OCI-LY7 (cell line): ENCODE measurements at regions not wholly inside any gene's neighbourhood (a gene's known extent, or its start where the extent isn't known, plus 50 kb on each side); places are given as distances from the start of the nearest gene placed in this dataset.

ENCODE experiments used
- BruUV-seq: library from RNA; stranded (reverse); fragments of 400-500 nt; replicated peaks from 2 replicates; lab custom pipeline; 2021; lab: Mats Ljungman, UMichigan
- CTCF ChIA-PET: fragments of 300-600 bp; sonication (Branson Sonifier 250); formaldehyde crosslinking; loops from one replicate; lab custom pipeline; 2022; ENCODE audit warnings: antibody characterized with exemption; ENCODE audit not compliant: unreplicated experiment; lab: Charles Lee
- POLR2A ChIA-PET: fragments of 300-600 bp; sonication (Branson Sonifier 250); formaldehyde crosslinking; loops from one replicate; lab custom pipeline; 2022; ENCODE audit warnings: antibody characterized with exemption; lab: Charles Lee
- DNase-seq: peaks from one replicate; pipeline ENCODE4 v3.0.0-alpha.2; 2015; ENCODE audit warnings: low spot score
- H2AFZ ChIP-seq: fragments of 200-600 bp; sonication (generic), shearing (Covaris generic); 2 replicates; pipeline ENCODE4 v1.6.1; 2014; ENCODE audit warnings: mild to moderate bottlenecking, antibody characterized with exemption, low read length, moderate library complexity
- H3K27ac ChIP-seq: fragments of 200-600 bp; sonication (generic); 2 replicates; pipeline ENCODE4 v1.5.1; 2014; ENCODE audit warnings: mixed run types, low read depth, mild to moderate bottlenecking, moderate library complexity, low read length, inconsistent platforms; ENCODE audit not compliant: poor library complexity, severe bottlenecking
- H3K36me3 ChIP-seq: fragments of 200-600 bp; sonication (generic); 2 replicates; pipeline ENCODE4 v1.6.1; 2014; ENCODE audit warnings: mild to moderate bottlenecking, antibody characterized with exemption, low read length, moderate library complexity, mixed read lengths; ENCODE audit not compliant: insufficient read depth
- H3K4me1 ChIP-seq: fragments of 200-600 bp; sonication (generic); 2 replicates; pipeline ENCODE4 v1.5.1; 2014; ENCODE audit warnings: mild to moderate bottlenecking, low read length; ENCODE audit not compliant: insufficient read depth, poor library complexity, severe bottlenecking
- H3K4me2 ChIP-seq: fragments of 200-600 bp; sonication (generic); 2 replicates; pipeline ENCODE4 v1.6.1; 2014; ENCODE audit warnings: mild to moderate bottlenecking, low read length
- H3K4me3 ChIP-seq: fragments of 200-600 bp; sonication (generic); 2 replicates; pipeline ENCODE4 v1.5.1; 2014; ENCODE audit warnings: mild to moderate bottlenecking, low read depth, low read length; ENCODE audit not compliant: poor library complexity, severe bottlenecking
- H3K79me2 ChIP-seq: fragments of 200-600 bp; sonication (generic); 2 replicates; pipeline ENCODE4 v1.6.1; 2016; ENCODE audit warnings: low read depth, mild to moderate bottlenecking, low read length, moderate library complexity, mixed read lengths; ENCODE audit not compliant: insufficient read depth
- H3K9me2 ChIP-seq: fragments of 200-600 bp; sonication (generic); 2 replicates; pipeline ENCODE4 v1.6.1; 2016; ENCODE audit warnings: mild to moderate bottlenecking, low read length, mixed read lengths; ENCODE audit not compliant: insufficient read depth
- H3K9me3 ChIP-seq: fragments of 200-600 bp; sonication (generic); 2 replicates; pipeline ENCODE4 v1.6.1; 2014; ENCODE audit warnings: mild to moderate bottlenecking, mixed run types, low read length, mixed read lengths
- H4K20me1 ChIP-seq: fragments of 200-600 bp; sonication (generic); 2 replicates; pipeline ENCODE4 v1.6.1; 2014; ENCODE audit warnings: mild to moderate bottlenecking, antibody characterized with exemption, low read length, moderate library complexity, mixed read lengths; ENCODE audit not compliant: insufficient read depth
- EZH2phosphoT487 ChIP-seq: fragments of 200-600 bp; sonication (generic); IDR thresholded peaks from 2 replicates; pipeline ENCODE4 v1.6.1; 2018; ENCODE audit warnings: low read depth, borderline replicate concordance, mild to moderate bottlenecking, mixed run types, antibody characterized with exemption, low read length, moderate library complexity, mixed read lengths
- intact Hi-C: fragments of 100-400 bp; cut with micrococcal nuclease; formaldehyde crosslinking; loops from one replicate; pipeline ENCODE4 v1.10.0; 2022; ENCODE audit not compliant: unreplicated experiment
- TF ChIP-seq, protein P1 (sequence below): fragments of 200-600 bp; sonication (generic); conservative IDR thresholded peaks from 2 replicates; pipeline ENCODE4 v1.5.1; 2014; ENCODE audit warnings: mild to moderate bottlenecking, antibody characterized with exemption, low read length, moderate library complexity, mixed read lengths

GRCh38 chr10:31611161-31611560, 292.1 kb downstream of the ZEB1 start:
- no peak for DNase-seq
- no peaks in the 10 kb centered on the region for H3K36me3 ChIP-seq
- no peaks in the 10 kb centered on the region for H3K9me2 ChIP-seq
- ChIA-PET POLR2A (no interaction called here), CTCF (no interaction called here)
- no peak overlapping the region for H3K27ac ChIP-seq
- H3K4me1 ChIP-seq: no peaks in the 10 kb centered on the region
- H3K4me2 ChIP-seq: no peak overlapping the region
- H4K20me1 ChIP-seq: no peaks in the 10 kb centered on the region
- H3K4me3 ChIP-seq: no peak overlapping the region
- no peaks in the 10 kb centered on the region for H3K79me2 ChIP-seq
- BruUV-seq: no TSS peak
- TF ChIP-seq EZH2phosphoT487: no peak
- TF ChIP-seq, protein P1, sequence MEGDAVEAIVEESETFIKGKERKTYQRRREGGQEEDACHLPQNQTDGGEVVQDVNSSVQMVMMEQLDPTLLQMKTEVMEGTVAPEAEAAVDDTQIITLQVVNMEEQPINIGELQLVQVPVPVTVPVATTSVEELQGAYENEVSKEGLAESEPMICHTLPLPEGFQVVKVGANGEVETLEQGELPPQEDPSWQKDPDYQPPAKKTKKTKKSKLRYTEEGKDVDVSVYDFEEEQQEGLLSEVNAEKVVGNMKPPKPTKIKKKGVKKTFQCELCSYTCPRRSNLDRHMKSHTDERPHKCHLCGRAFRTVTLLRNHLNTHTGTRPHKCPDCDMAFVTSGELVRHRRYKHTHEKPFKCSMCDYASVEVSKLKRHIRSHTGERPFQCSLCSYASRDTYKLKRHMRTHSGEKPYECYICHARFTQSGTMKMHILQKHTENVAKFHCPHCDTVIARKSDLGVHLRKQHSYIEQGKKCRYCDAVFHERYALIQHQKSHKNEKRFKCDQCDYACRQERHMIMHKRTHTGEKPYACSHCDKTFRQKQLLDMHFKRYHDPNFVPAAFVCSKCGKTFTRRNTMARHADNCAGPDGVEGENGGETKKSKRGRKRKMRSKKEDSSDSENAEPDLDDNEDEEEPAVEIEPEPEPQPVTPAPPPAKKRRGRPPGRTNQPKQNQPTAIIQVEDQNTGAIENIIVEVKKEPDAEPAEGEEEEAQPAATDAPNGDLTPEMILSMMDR: no peak
- H2AFZ ChIP-seq: no peak overlapping the region
- intact Hi-C loops: no loop called here
- H3K9me3 ChIP-seq: no peaks in the 10 kb centered on the region

- H3K27ac ChIP-seq: no peak overlapping the region
- no peaks in the 10 kb centered on the region for H3K4me1 ChIP-seq
- no peak for DNase-seq
- no peak overlapping the region for H3K4me3 ChIP-seq
- ChIA-PET POLR2A (no interaction called here), CTCF (no interaction called here)
- H4K20me1 ChIP-seq: no peaks in the 10 kb centered on the region
- TF ChIP-seq, protein P1: no peak
- no peak for TF ChIP-seq EZH2phosphoT487
- no peaks in the 10 kb centered on the region for H3K79me2 ChIP-seq
- no peaks in the 10 kb centered on the region for H3K36me3 ChIP-seq
- intact Hi-C loops: no loop called here
- H3K4me2 ChIP-seq: no peak overlapping the region
- no peaks in the 10 kb centered on the region for H3K9me2 ChIP-seq
- no TSS peak for BruUV-seq
- H2AFZ ChIP-seq: no peak overlapping the region
- no peaks in the 10 kb centered on the region for H3K9me3 ChIP-seq
These were observed 288.5 kb downstream of the ZEB1 start for GRCh38 chr10:31607481-31607880.

DNA sequence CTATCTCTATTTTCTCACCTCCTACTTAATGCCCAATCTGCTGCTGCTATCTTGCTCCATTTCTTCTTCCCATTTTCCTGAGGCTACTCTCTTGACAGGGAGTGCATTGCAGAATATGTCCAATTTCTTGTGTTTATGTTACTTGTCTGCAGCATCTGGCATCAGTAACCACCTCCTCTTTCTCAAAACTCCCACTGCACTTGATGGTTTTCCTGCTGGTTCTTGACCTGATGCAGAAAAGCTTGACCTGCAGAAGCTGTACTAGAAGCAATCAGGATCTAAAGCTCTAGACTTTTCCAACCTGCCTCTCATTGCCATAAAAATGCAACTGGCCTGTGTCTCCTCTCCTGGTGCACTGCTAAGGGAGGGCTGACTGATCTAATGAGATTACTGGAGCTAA, 287.8 kb downstream of the ZEB1 start:
- Histone ChIP-seq H3K9me2 (no peaks in the 10 kb centered on the region), H3K4me1 (no peaks in the 10 kb centered on the region), H3K27ac (no peak overlapping the region), H3K9me3 (no peaks in the 10 kb centered on the region), H4K20me1 (no peaks in the 10 kb centered on the region), H3K79me2 (no peaks in the 10 kb centered on the region), H3K36me3 (no peaks in the 10 kb centered on the region), H2AFZ (no peak overlapping the region), H3K4me2 (no peak overlapping the region), H3K4me3 (no peak overlapping the region)
- CTCF ChIA-PET: no interaction called here
- no peak for DNase-seq
- no TSS peak for BruUV-seq
- POLR2A ChIA-PET: no interaction called here
- TF ChIP-seq, protein P1: no peak
- TF ChIP-seq EZH2phosphoT487: no peak
- intact Hi-C loops: no loop called here
